ENCODE measurements at regions not wholly inside any gene's neighbourhood (a gene's known extent, or its start where the extent isn't known, plus 50 kb on each side); places are given as distances from the start of the nearest gene placed in this dataset.
"Not testable (repeated sequence)": the region's sequence is repeated elsewhere in the genome, so short reads cannot be mapped to it uniquely, and the experiment has no call there.

- no peak for TF ChIP-seq CTCF (IDR thresholded peaks at IDR 0.05)
- no peaks in the 10 kb centered on the region for H3K27me3 ChIP-seq
- no peaks in the 10 kb centered on the region for H3K4me1 ChIP-seq
- H3K27ac ChIP-seq: no peak overlapping the region
- no peaks in the 10 kb centered on the region for H3K36me3 ChIP-seq
- no peak overlapping the region for H3K4me3 ChIP-seq
- H3K9me3 ChIP-seq: no peaks in the 10 kb centered on the region
- intact Hi-C loops (cut with DNase I): no loop called here
- ATAC-seq (no peak), DNase-seq (no peak)
Measured at GRCh38 chr10:22779331-22780019, 65.1 kb upstream of the PIP4K2A start.

GRCh38 chr10:22774102-22774501 lies 59.7 kb upstream of the PIP4K2A start:
- ATAC-seq (no peak), DNase-seq (no peak)
- Histone ChIP-seq H3K4me1 (no peaks in the 10 kb centered on the region), H3K36me3 (no peaks in the 10 kb centered on the region), H3K27ac (no peak overlapping the region), H3K4me3 (no peak overlapping the region), H3K9me3 (no peaks in the 10 kb centered on the region), H3K27me3 (no peaks in the 10 kb centered on the region)
- no peak for TF ChIP-seq CTCF (IDR thresholded peaks at IDR 0.05)
- intact Hi-C loops (cut with DNase I): no loop called here

- H3K9me3 ChIP-seq; H3K36me3 ChIP-seq; H3K4me1 ChIP-seq; ATAC-seq; H3K27ac ChIP-seq; intact Hi-C loops (cut with DNase I); H3K27me3 ChIP-seq; H3K4me3 ChIP-seq; DNase-seq: not testable (repeated sequence)
Measured at GRCh38 chr10:22771631-22772030, 57.3 kb upstream of the PIP4K2A start.

- Histone ChIP-seq H3K27ac (no peak overlapping the region), H3K9me3 (no peaks in the 10 kb centered on the region), H3K4me1 (peaks cover 16% of the 10 kb centered on the region), H3K36me3 (no peaks in the 10 kb centered on the region), H3K27me3 (no peaks in the 10 kb centered on the region), H3K4me3 (no peak overlapping the region)
- intact Hi-C loops (cut with DNase I): no loop called here
- ATAC-seq (no peak), DNase-seq (no peak)
- TF ChIP-seq CTCF (IDR thresholded peaks at IDR 0.05): no peak
Measured at GRCh38 chr10:22770270-22770669, 55.9 kb upstream of the PIP4K2A start.

GRCh38 chr10:22767859-22768258 lies 53.5 kb upstream of the PIP4K2A start:
- H3K27ac ChIP-seq: no peak overlapping the region

GRCh38 chr10:22766693-22767092 lies 52.3 kb upstream of the PIP4K2A start:
- intact Hi-C loops (cut with DNase I): no loop called here
- Histone ChIP-seq H3K36me3 (no peaks in the 10 kb centered on the region), H3K27ac (peak overlapping the region; percentile 17), H3K27me3 (no peaks in the 10 kb centered on the region), H3K9me3 (no peaks in the 10 kb centered on the region), H3K4me3 (no peak overlapping the region), H3K4me1 (peaks cover 26% of the 10 kb centered on the region)
- DNase-seq (no peak), ATAC-seq (no peak)
- TF ChIP-seq CTCF (IDR thresholded peaks at IDR 0.05): no peak

More at GRCh38 chr10:22767859-22768258, 53.5 kb upstream of the PIP4K2A start:
- H3K27me3 ChIP-seq: no peaks in the 10 kb centered on the region
- no peak overlapping the region for H3K4me3 ChIP-seq
- intact Hi-C loops (cut with DNase I): no loop called here
- H3K36me3 ChIP-seq: no peaks in the 10 kb centered on the region
- TF ChIP-seq CTCF (IDR thresholded peaks at IDR 0.05): no peak
- ATAC-seq (no peak), DNase-seq (no peak)
- H3K4me1 ChIP-seq: peaks cover 26% of the 10 kb centered on the region
- H3K9me3 ChIP-seq: no peaks in the 10 kb centered on the region

Data from upper lobe of right lung (tissue), 1 donor.